ENCODE measurements at regions not wholly inside any gene's neighbourhood (a gene's known extent, or its start where the extent isn't known, plus 50 kb on each side); places are given as distances from the start of the nearest gene placed in this dataset.
"Not testable (repeated sequence)": the region's sequence is repeated elsewhere in the genome, so short reads cannot be mapped to it uniquely, and the experiment has no call there.

GRCh38 chr7:156545979-156546378 is 94.6 kb upstream of the RNF32 start:
- DNase-seq = no peak

GRCh38 chr7:156544919-156545715 is 95.5 kb upstream of the RNF32 start:
- no peak for DNase-seq

GRCh38 chr7:156543699-156544598 is 96.6 kb upstream of the RNF32 start:
- DNase-seq = no peak

DNA sequence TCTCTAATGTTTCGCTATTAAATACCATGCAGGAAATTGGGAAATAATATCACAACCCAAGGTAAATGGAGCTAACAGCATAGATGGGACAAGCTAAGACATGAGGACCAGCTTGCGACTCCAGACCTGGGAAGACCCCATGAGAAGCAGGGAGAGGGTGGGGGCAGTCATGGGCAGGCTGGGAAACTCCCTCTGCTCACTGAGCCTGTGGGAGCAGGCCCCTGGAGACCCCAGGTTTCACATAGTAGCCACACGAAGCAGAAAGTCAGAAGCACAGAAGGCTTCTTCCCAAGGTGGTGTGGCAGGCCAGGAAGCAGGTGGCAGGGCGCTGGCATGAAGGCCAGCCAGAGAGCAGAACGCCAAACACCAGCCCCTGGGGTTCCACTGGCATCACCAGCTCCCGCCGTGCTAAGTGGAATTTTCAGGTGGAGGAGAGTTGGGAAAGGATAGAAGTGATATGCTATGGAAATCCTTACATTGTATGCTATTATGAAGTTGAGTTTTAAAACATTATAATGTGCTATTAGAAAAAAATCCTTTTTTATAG is 99.9 kb upstream of the RNF32 start:
- no peak for DNase-seq

- no peak for DNase-seq
These were observed 100.6 kb upstream of the RNF32 start for GRCh38 chr7:156539999-156540398.

DNA sequence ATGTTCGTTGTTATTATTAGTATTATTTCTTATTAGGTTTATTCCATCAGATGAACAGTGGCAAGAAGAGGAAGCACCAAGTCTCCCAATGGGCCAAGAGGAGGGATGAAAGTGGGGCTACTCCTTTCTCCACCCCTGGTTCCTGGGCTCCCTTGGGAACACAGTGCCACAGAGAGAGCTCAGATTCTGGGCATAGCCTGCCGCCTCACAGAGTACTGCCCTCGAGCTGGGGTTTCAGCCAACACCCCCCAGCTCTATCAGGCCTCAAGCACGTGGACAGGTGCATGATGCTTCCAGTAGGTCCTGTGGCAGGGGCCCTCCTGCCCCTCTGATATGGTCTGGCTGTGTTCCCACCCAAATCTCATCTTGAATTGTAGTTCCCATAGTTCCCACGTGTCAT is 103.6 kb upstream of the RNF32 start:
- no peak for DNase-seq

GRCh38 chr7:156534925-156535324 is 105.6 kb upstream of the RNF32 start:
- no peak for DNase-seq

DNA sequence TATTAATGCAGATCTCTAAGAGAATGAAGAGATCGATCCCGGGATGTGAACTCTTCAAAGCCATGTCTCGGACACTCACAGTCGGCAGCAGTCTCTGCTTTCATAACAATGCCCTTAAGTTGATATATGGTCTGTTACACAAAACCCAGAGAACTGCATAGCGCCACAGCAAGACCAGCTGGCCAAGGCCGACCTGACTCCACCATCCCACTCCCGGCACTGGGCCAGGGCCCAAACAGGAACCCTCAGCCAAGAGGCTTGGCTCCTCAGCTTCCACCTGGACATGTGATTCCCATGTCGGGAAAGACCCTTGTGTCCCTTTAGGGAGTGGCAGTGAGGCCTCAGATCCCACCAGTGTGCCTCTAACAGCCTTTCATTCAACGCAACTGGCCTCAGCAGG is 106.6 kb upstream of the RNF32 start:
- no peak for DNase-seq

DNA sequence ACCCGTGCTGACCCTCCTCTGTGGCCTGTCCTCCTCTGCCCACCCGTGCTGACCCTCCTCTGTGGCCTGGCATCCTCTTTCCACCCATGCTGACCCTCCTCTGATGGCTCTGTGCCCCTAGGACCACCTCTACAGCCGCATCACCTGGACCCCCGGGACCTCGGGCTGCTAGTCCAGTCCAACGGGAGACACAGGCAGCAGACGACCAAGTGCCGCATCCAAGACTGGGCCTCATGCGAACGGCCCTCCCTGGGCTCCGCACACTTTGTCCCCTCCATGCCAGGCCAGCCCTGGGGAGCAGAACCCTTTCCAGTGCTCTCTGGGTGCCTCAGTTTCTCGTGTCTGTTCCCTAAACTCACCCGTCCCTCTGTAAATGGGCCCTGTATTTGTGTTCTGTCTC is 107.2 kb upstream of the RNF32 start:
- no peak for DNase-seq

DNA sequence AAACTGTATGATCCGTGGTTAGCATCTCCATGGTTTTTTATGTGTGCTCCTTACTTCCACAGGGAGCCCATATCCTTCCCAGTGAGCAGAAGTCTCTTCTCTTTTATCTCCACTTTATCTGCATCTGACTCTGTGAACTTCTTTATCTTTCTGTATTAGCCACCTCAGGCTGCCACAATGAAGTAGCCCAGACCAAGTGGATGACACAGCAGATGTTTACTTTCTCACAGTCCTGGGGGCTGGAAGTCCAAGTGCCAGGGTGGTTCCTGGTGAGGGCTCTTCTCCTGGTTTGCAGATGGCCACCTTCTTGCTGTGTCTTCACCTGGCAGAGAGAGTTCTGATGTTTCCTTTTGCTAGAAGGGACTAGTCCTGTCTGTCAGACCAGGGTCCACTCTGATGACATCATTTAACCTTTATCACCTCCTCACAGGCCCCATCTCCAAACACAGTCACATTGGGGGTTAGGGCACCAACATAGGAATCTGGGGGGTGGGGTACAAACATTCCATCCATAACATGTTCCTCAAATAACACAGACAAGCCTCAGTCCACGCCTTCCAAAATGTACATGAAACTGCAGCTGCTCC is 108.5 kb upstream of the RNF32 start:
- DNase-seq = no peak

- no peak for DNase-seq
These were observed 110.6 kb upstream of the RNF32 start for GRCh38 chr7:156529956-156530355.

GRCh38 chr7:156527458-156527890 is 113.1 kb upstream of the RNF32 start:
- DNase-seq = no peak

GRCh38 chr7:156524818-156525597 is 115.6 kb upstream of the RNF32 start:
- no peak for DNase-seq

DNA sequence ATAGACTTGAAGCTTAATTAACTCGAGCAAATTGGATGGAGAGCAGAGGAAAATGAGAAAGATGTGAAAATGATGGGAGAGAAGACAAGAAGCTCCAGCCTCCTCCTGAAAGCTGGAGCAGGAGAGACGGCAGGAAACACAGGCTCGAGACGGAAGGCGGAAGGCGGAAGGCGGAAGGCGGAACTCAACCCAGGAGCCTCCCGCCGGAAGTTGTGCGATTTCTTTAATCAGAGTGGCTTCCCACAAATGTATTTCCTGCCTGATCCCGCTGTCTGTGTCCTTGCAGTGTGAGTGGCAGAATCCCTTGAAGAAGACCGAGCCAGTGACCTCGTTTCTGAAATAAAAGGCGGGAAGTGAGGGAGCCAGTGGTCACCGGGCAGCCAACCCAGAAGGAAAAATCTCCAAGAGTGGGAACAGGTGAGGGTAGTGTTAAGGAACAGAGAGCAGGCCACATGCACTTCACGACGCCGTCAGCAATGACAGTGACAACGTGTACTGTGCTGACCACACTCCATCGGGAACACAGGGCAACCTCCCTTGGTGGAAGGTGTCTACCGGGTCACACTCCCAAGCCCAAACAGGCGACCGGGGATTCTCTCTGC is 117.0 kb upstream of the RNF32 start:
- no peak for DNase-seq

DNA sequence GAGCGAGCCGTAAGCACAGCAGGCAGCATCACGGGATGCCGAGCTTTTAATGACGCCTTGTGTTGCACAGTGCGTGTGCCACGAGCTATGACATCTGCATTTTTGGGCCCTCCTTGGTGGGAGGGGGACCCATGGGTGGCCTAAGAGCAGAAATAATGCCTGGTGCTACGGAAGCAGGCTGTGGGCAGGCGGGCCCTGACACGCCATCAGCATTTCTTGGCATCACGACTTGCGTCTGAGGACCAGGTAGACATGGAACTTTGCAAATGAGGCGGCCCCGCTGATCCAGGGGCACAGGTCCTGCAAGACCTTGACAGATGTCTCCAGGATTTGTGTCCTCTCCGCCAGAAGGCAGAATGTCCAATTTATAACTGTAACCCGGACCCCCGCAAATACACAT is 117.8 kb upstream of the RNF32 start:
- DNase-seq = no peak

DNA sequence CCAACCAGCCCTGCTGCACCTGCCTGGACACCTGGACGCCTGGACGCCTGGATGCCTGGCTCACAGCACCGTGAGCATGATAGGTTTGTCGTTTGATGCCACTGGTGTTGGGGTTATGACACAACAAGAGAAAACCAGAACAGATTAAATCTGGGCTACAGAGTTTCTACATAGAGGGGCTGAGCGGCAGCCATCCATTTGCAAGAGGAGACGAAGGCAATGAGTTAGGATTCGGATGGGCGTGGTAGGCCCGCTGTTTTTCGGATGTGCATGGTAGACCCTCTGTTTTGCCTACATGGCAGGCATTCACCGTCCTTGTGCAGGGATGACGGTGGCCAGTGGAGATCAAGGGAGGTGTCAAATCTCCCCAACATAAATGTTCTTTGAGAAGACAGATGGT is 121.5 kb upstream of the RNF32 start:
- no peak for DNase-seq

GRCh38 chr7:156518466-156518865 is 122.1 kb upstream of the RNF32 start:
- no peak for DNase-seq

DNA sequence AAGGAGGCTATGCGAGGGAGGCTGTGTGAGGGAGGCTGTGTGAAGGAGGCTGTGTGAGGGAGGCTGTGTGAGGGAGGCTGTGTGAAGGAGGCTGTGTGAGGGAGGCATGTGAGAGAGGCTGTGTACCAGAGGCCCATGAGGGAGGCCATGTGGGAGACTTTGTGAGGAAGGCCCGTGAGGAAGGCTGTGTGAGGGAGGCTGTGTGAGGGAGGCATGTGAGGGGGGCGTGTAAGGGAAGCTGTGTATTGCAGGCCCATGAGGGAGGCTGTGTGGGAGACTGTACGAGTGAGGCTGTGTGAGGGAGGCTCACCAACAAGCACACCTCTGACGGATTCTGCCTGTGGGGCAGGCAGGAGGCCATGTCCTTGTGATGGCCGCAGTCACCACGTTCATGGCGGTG is 122.7 kb upstream of the RNF32 start:
- DNase-seq = not testable (repeated sequence)

DNA sequence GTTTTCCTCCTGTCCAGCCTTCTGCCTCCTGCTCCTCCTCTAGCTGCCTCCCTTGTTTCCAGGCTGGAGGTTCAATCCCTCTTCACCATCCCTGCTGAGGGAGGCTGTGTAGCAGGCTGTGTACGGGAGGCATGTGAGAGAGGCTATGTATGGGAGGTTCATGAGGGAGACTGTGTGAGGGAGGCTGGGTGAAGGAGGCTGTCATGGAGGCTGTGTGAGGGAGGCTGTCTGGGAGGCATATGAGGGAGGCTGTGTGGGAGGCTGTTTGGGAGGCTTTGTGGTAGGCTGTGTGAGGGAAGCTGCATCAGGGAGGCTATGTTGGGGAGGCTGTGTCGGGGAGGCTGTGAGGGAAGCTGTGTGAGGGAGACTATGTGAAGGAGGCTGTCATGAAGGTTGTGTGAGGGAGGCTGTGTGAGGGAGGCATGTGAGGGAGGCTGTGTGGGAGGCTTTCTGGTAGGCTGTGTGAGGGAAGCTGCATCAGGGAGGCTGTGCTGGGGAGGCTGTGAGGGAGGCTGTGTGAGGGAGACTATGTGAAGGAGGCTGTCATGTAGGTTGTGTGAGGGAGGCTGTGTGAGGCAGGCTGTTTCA is 123.7 kb upstream of the RNF32 start:
- DNase-seq = no peak

DNA sequence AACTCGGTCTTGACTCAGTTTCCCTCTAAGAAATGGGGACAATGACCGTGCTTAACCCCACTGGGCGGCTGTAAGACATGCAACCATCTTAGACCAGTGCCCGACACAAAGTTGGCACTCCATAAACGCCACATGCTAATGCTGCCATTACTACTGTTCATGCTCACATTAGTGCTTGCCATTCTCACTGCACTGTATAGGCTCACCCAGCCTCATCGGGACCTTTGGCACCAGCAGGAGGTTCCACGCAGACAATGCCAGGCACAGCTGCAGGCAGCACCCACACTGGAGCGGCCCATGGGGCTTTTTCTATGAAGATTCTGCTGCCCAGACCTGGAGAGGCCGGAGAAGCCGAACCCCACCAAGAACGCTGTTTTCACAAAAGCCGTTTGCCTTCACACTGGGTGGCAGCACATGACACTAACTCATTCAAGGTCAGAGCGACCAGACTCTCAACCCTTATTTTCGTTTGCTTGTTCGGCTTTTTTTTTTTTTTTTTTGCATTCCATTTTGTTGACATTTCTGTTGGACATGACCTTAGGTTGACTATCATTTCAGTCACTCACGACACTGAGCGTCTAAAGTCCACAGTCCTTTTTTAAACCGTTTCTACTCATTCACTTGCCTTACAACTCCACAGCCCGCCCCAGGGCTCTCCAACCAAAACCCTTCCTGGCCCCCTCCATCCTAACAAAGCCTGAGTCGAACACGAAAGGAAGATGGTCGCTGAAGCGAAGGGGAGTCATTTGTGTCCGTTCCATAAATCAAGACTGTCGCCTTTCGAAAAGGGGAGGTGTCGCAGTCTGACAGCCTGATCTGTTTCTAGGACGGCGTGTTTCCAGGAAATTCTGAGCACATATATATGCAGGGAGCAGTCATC is 124.4 kb upstream of the RNF32 start:
- no peak for DNase-seq

- DNase-seq = no peak
These were observed 125.7 kb upstream of the RNF32 start for GRCh38 chr7:156514851-156515250.
